ENCODE measurements at regions not wholly inside any gene's neighbourhood (a gene's known extent, or its start where the extent isn't known, plus 50 kb on each side); places are given as distances from the start of the nearest gene placed in this dataset.

- no peak for DNase-seq (ENCODE audit: low spot score)
- Histone ChIP-seq H3K27ac (no peak overlapping the region), H3K4me3 (no peak overlapping the region), H3K27me3 (no peaks in the 10 kb centered on the region), H3K4me1 (no peaks in the 10 kb centered on the region), H3K9me3 (no peaks in the 10 kb centered on the region), H3K36me3 (no peaks in the 10 kb centered on the region)
- TF ChIP-seq CTCF (IDR thresholded peaks at IDR 0.05) = no peak
These were observed 1508.3 kb downstream of the TBC1D22A start for GRCh38 chr22:48270731-48271130.

GRCh38 chr22:48268771-48269552, 1506.5 kb downstream of the TBC1D22A start:
- Histone ChIP-seq H3K27ac (no peak overlapping the region), H3K4me3 (no peak overlapping the region), H3K27me3 (no peaks in the 10 kb centered on the region), H3K4me1 (no peaks in the 10 kb centered on the region), H3K36me3 (no peaks in the 10 kb centered on the region), H3K9me3 (no peaks in the 10 kb centered on the region)
- DNase-seq (ENCODE audit: low spot score) = no peak
- no peak for TF ChIP-seq CTCF (IDR thresholded peaks at IDR 0.05)

- Histone ChIP-seq H3K36me3 (no peaks in the 10 kb centered on the region), H3K4me1 (no peaks in the 10 kb centered on the region), H3K9me3 (no peaks in the 10 kb centered on the region), H3K27ac (no peak overlapping the region), H3K27me3 (no peaks in the 10 kb centered on the region), H3K4me3 (no peak overlapping the region)
- TF ChIP-seq CTCF (IDR thresholded peaks at IDR 0.05) = no peak
- no peak for DNase-seq (ENCODE audit: low spot score)
These were observed 1505.8 kb downstream of the TBC1D22A start for GRCh38 chr22:48268293-48268692.

- no peak for DNase-seq (ENCODE audit: low spot score)
- Histone ChIP-seq H3K4me3 (no peak overlapping the region), H3K27me3 (no peaks in the 10 kb centered on the region), H3K4me1 (no peaks in the 10 kb centered on the region), H3K36me3 (no peaks in the 10 kb centered on the region), H3K9me3 (no peaks in the 10 kb centered on the region), H3K27ac (no peak overlapping the region)
- no peak for TF ChIP-seq CTCF (IDR thresholded peaks at IDR 0.05)
These were observed 1505.2 kb downstream of the TBC1D22A start for GRCh38 chr22:48267681-48268080.

- Histone ChIP-seq H3K4me3 (no peak overlapping the region), H3K9me3 (no peaks in the 10 kb centered on the region), H3K4me1 (no peaks in the 10 kb centered on the region), H3K27ac (no peak overlapping the region), H3K36me3 (no peaks in the 10 kb centered on the region), H3K27me3 (no peaks in the 10 kb centered on the region)
- DNase-seq (ENCODE audit: low spot score) = no peak
- no peak for TF ChIP-seq CTCF (IDR thresholded peaks at IDR 0.05)
These were observed 1502.7 kb downstream of the TBC1D22A start for GRCh38 chr22:48265000-48265625.

Measured in right atrium auricular region (tissue), 2 donors.